ENCODE measurements at regions not wholly inside any gene's neighbourhood (a gene's known extent, or its start where the extent isn't known, plus 50 kb on each side); places are given as distances from the start of the nearest gene placed in this dataset.

- Histone ChIP-seq H3K4me1 (ENCODE audit: control insufficient read depth in 2 of 2, insufficient read depth in 2 of 2, low read length in 2 of 2) (peaks cover 0 to 4% of the 10 kb centered on the region in 2 donors), H3K36me3 (ENCODE audit: control insufficient read depth in 2 of 2, insufficient read depth in 2 of 2, low read length in 1 of 2) (no peaks in the 10 kb centered on the region), H3K4me3 (ENCODE audit: low read length in 2 of 2) (no peak overlapping the region), H3K9me3 (ENCODE audit: control insufficient read depth in 2 of 2, insufficient read depth in 1 of 2, low read length in 1 of 2) (no peaks in the 10 kb centered on the region), H3K27me3 (ENCODE audit: control insufficient read depth in 2 of 2, insufficient read depth in 1 of 2, low read length in 1 of 2) (no peaks in the 10 kb centered on the region), H3K27ac (ENCODE audit: low read depth in 1 of 2, low read length in 1 of 2) (no peak overlapping the region)
- 87% methylated on average over 5 of the region's 5 CpGs for WGBS
- DNase-seq (ENCODE audit: low read depth in 6 of 9, low spot score in 9 of 9) = no peak
Observed at GRCh38 chr1:232873412-232873811, 68.2 kb downstream of the MAP10 start.

- no peaks in the 10 kb centered on the region for H3K27me3 ChIP-seq (ENCODE audit: control insufficient read depth in 2 of 2, insufficient read depth in 1 of 2, low read length in 1 of 2)
- WGBS = 95% methylated on average over 7 of the region's 7 CpGs
- H3K27ac ChIP-seq (ENCODE audit: low read depth in 1 of 2, low read length in 1 of 2) = no peak overlapping the region
- no peak for DNase-seq (ENCODE audit: low read depth in 6 of 9, low spot score in 9 of 9)
- no peak overlapping the region for H3K4me3 ChIP-seq (ENCODE audit: low read length in 2 of 2)
- no peaks in the 10 kb centered on the region for H3K4me1 ChIP-seq (ENCODE audit: control insufficient read depth in 2 of 2, insufficient read depth in 2 of 2, low read length in 2 of 2)
- no peaks in the 10 kb centered on the region for H3K36me3 ChIP-seq (ENCODE audit: control insufficient read depth in 2 of 2, insufficient read depth in 2 of 2, low read length in 1 of 2)
- no peaks in the 10 kb centered on the region for H3K9me3 ChIP-seq (ENCODE audit: control insufficient read depth in 2 of 2, insufficient read depth in 1 of 2, low read length in 1 of 2)
Observed at GRCh38 chr1:232873931-232874330, 68.7 kb downstream of the MAP10 start.

- no peak overlapping the region for H3K27ac ChIP-seq (ENCODE audit: low read depth in 1 of 2, low read length in 1 of 2)
- H3K4me1 ChIP-seq (ENCODE audit: control insufficient read depth in 2 of 2, insufficient read depth in 2 of 2, low read length in 2 of 2) = no peaks in the 10 kb centered on the region
- H3K36me3 ChIP-seq (ENCODE audit: control insufficient read depth in 2 of 2, insufficient read depth in 2 of 2, low read length in 1 of 2) = no peaks in the 10 kb centered on the region
- WGBS = 97% methylated on average over 5 of the region's 5 CpGs
- no peak overlapping the region for H3K4me3 ChIP-seq (ENCODE audit: low read length in 2 of 2)
- no peaks in the 10 kb centered on the region for H3K27me3 ChIP-seq (ENCODE audit: control insufficient read depth in 2 of 2, insufficient read depth in 1 of 2, low read length in 1 of 2)
- no peaks in the 10 kb centered on the region for H3K9me3 ChIP-seq (ENCODE audit: control insufficient read depth in 2 of 2, insufficient read depth in 1 of 2, low read length in 1 of 2)
- DNase-seq (ENCODE audit: low read depth in 6 of 9, low spot score in 9 of 9) = no peak
Observed at GRCh38 chr1:232875536-232875935, 70.3 kb downstream of the MAP10 start.

- no peaks in the 10 kb centered on the region for H3K27me3 ChIP-seq (ENCODE audit: control insufficient read depth in 2 of 2, insufficient read depth in 1 of 2, low read length in 1 of 2)
- no peak for DNase-seq (ENCODE audit: low read depth in 6 of 9, low spot score in 9 of 9)
- no peak overlapping the region for H3K4me3 ChIP-seq (ENCODE audit: low read length in 2 of 2)
- WGBS = 94% methylated on average over 11 of the region's 11 CpGs
- H3K9me3 ChIP-seq (ENCODE audit: control insufficient read depth in 2 of 2, insufficient read depth in 1 of 2, low read length in 1 of 2) = no peaks in the 10 kb centered on the region
- H3K27ac ChIP-seq (ENCODE audit: low read depth in 1 of 2, low read length in 1 of 2) = no peak overlapping the region
- H3K36me3 ChIP-seq (ENCODE audit: control insufficient read depth in 2 of 2, insufficient read depth in 2 of 2, low read length in 1 of 2) = no peaks in the 10 kb centered on the region
- H3K4me1 ChIP-seq (ENCODE audit: control insufficient read depth in 2 of 2, insufficient read depth in 2 of 2, low read length in 2 of 2) = no peaks in the 10 kb centered on the region
Observed at GRCh38 chr1:232876506-232877364, 71.5 kb downstream of the MAP10 start.

GRCh38 chr1:232877365-232878028, 72.3 kb downstream of the MAP10 start:
- no peaks in the 10 kb centered on the region for H3K27me3 ChIP-seq (ENCODE audit: control insufficient read depth in 2 of 2, insufficient read depth in 1 of 2, low read length in 1 of 2)
- 84% methylated on average over 10 of the region's 10 CpGs for WGBS
- no peak overlapping the region for H3K27ac ChIP-seq (ENCODE audit: low read depth in 1 of 2, low read length in 1 of 2)
- no peaks in the 10 kb centered on the region for H3K4me1 ChIP-seq (ENCODE audit: control insufficient read depth in 2 of 2, insufficient read depth in 2 of 2, low read length in 2 of 2)
- H3K36me3 ChIP-seq (ENCODE audit: control insufficient read depth in 2 of 2, insufficient read depth in 2 of 2, low read length in 1 of 2) = no peaks in the 10 kb centered on the region
- H3K4me3 ChIP-seq (ENCODE audit: low read length in 2 of 2) = no peak overlapping the region
- H3K9me3 ChIP-seq (ENCODE audit: control insufficient read depth in 2 of 2, insufficient read depth in 1 of 2, low read length in 1 of 2) = no peaks in the 10 kb centered on the region
- DNase-seq (ENCODE audit: low read depth in 6 of 9, low spot score in 9 of 9) = no peak

GRCh38 chr1:232878086-232878485, 72.3 kb upstream of the NTPCR start:
- Histone ChIP-seq H3K4me1 (ENCODE audit: control insufficient read depth in 2 of 2, insufficient read depth in 2 of 2, low read length in 2 of 2) (no peaks in the 10 kb centered on the region), H3K36me3 (ENCODE audit: control insufficient read depth in 2 of 2, insufficient read depth in 2 of 2, low read length in 1 of 2) (no peaks in the 10 kb centered on the region), H3K27me3 (ENCODE audit: control insufficient read depth in 2 of 2, insufficient read depth in 1 of 2, low read length in 1 of 2) (no peaks in the 10 kb centered on the region), H3K4me3 (ENCODE audit: low read length in 2 of 2) (no peak overlapping the region), H3K27ac (ENCODE audit: low read depth in 1 of 2, low read length in 1 of 2) (no peak overlapping the region), H3K9me3 (ENCODE audit: control insufficient read depth in 2 of 2, insufficient read depth in 1 of 2, low read length in 1 of 2) (no peaks in the 10 kb centered on the region)
- DNase-seq (ENCODE audit: low read depth in 6 of 9, low spot score in 9 of 9) = no peak
- WGBS = 92% methylated on average over 2 of the region's 2 CpGs

GRCh38 chr1:232880354-232880753, 70.1 kb upstream of the NTPCR start:
- 78% methylated on average over 3 of the region's 3 CpGs for WGBS
- Histone ChIP-seq H3K27ac (ENCODE audit: low read depth in 1 of 2, low read length in 1 of 2) (no peak overlapping the region), H3K36me3 (ENCODE audit: control insufficient read depth in 2 of 2, insufficient read depth in 2 of 2, low read length in 1 of 2) (no peaks in the 10 kb centered on the region), H3K9me3 (ENCODE audit: control insufficient read depth in 2 of 2, insufficient read depth in 1 of 2, low read length in 1 of 2) (no peaks in the 10 kb centered on the region), H3K27me3 (ENCODE audit: control insufficient read depth in 2 of 2, insufficient read depth in 1 of 2, low read length in 1 of 2) (no peaks in the 10 kb centered on the region), H3K4me3 (ENCODE audit: low read length in 2 of 2) (no peak overlapping the region), H3K4me1 (ENCODE audit: control insufficient read depth in 2 of 2, insufficient read depth in 2 of 2, low read length in 2 of 2) (no peaks in the 10 kb centered on the region)
- peak in 1 of 9 donors; percentile 56 for DNase-seq (ENCODE audit: low read depth in 6 of 9, low spot score in 9 of 9)

GRCh38 chr1:232883992-232884661, 66.3 kb upstream of the NTPCR start:
- 97% methylated on average over 4 of the region's 4 CpGs for WGBS
- no peaks in the 10 kb centered on the region for H3K4me1 ChIP-seq (ENCODE audit: control insufficient read depth in 2 of 2, insufficient read depth in 2 of 2, low read length in 2 of 2)
- no peak overlapping the region for H3K27ac ChIP-seq (ENCODE audit: low read depth in 1 of 2, low read length in 1 of 2)
- no peaks in the 10 kb centered on the region for H3K27me3 ChIP-seq (ENCODE audit: control insufficient read depth in 2 of 2, insufficient read depth in 1 of 2, low read length in 1 of 2)
- no peaks in the 10 kb centered on the region for H3K9me3 ChIP-seq (ENCODE audit: control insufficient read depth in 2 of 2, insufficient read depth in 1 of 2, low read length in 1 of 2)
- H3K36me3 ChIP-seq (ENCODE audit: control insufficient read depth in 2 of 2, insufficient read depth in 2 of 2, low read length in 1 of 2) = no peaks in the 10 kb centered on the region
- no peak for DNase-seq (ENCODE audit: low read depth in 6 of 9, low spot score in 9 of 9)
- H3K4me3 ChIP-seq (ENCODE audit: low read length in 2 of 2) = no peak overlapping the region

- no peak for DNase-seq (ENCODE audit: low read depth in 6 of 9, low spot score in 9 of 9)
- H3K4me3 ChIP-seq (ENCODE audit: low read length in 2 of 2) = no peak overlapping the region
- H3K36me3 ChIP-seq (ENCODE audit: control insufficient read depth in 2 of 2, insufficient read depth in 2 of 2, low read length in 1 of 2) = no peaks in the 10 kb centered on the region
- no peaks in the 10 kb centered on the region for H3K27me3 ChIP-seq (ENCODE audit: control insufficient read depth in 2 of 2, insufficient read depth in 1 of 2, low read length in 1 of 2)
- 65% methylated on average over 2 of the region's 2 CpGs for WGBS
- H3K27ac ChIP-seq (ENCODE audit: low read depth in 1 of 2, low read length in 1 of 2) = no peak overlapping the region
- peaks cover 0 to 12% of the 10 kb centered on the region in 2 donors for H3K4me1 ChIP-seq (ENCODE audit: control insufficient read depth in 2 of 2, insufficient read depth in 2 of 2, low read length in 2 of 2)
- H3K9me3 ChIP-seq (ENCODE audit: control insufficient read depth in 2 of 2, insufficient read depth in 1 of 2, low read length in 1 of 2) = no peaks in the 10 kb centered on the region
Observed at GRCh38 chr1:232886271-232886670, 64.1 kb upstream of the NTPCR start.

All from thymus (tissue), 11 donors.